ENCODE measurements at regions not wholly inside any gene's neighbourhood (a gene's known extent, or its start where the extent isn't known, plus 50 kb on each side); places are given as distances from the start of the nearest gene placed in this dataset.

DNA sequence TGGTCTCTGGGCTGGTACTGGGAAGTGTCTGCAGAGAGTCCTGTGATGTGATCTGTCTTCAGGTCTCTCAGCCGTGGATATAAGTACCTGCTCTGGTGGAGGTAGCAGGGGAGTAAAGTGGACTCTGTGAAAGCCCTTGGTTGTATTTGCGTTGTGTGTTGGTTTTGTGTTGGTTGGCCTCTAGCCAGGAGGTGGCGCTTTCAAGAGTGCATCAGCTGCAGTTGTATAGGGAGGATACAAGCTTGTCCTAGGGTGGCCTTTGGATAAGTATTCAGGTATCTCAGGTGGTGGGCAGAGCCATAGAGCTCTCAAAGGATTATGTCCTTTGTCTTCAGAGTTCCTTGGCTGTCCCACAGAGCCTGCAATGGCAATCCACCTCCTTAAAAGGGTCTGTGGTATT is 111.6 kb downstream of the MAGEB17 start:
- no peak for TF ChIP-seq POLR2AphosphoS5 (IDR thresholded peaks at IDR 0.05; ENCODE audit: insufficient read depth in 1 of 2, low read depth in 1 of 2)
- TF ChIP-seq POLR2A (IDR thresholded peaks at IDR 0.05): no peak
- TF ChIP-seq, protein P1, sequence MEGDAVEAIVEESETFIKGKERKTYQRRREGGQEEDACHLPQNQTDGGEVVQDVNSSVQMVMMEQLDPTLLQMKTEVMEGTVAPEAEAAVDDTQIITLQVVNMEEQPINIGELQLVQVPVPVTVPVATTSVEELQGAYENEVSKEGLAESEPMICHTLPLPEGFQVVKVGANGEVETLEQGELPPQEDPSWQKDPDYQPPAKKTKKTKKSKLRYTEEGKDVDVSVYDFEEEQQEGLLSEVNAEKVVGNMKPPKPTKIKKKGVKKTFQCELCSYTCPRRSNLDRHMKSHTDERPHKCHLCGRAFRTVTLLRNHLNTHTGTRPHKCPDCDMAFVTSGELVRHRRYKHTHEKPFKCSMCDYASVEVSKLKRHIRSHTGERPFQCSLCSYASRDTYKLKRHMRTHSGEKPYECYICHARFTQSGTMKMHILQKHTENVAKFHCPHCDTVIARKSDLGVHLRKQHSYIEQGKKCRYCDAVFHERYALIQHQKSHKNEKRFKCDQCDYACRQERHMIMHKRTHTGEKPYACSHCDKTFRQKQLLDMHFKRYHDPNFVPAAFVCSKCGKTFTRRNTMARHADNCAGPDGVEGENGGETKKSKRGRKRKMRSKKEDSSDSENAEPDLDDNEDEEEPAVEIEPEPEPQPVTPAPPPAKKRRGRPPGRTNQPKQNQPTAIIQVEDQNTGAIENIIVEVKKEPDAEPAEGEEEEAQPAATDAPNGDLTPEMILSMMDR (IDR thresholded peaks at IDR 0.05): no peak
- H3K27ac ChIP-seq: no peak overlapping the region
- no peaks in the 10 kb centered on the region for H3K4me1 ChIP-seq
- H3K9me3 ChIP-seq: no peaks in the 10 kb centered on the region
- no peaks in the 10 kb centered on the region for H3K36me3 ChIP-seq
- no peak for DNase-seq (ENCODE audit: extremely low spot score in 2 of 2)
- H3K4me3 ChIP-seq: no peak overlapping the region
- no peaks in the 10 kb centered on the region for H3K27me3 ChIP-seq
- intact Hi-C loops (cut with DNase I): no loop called here

DNA sequence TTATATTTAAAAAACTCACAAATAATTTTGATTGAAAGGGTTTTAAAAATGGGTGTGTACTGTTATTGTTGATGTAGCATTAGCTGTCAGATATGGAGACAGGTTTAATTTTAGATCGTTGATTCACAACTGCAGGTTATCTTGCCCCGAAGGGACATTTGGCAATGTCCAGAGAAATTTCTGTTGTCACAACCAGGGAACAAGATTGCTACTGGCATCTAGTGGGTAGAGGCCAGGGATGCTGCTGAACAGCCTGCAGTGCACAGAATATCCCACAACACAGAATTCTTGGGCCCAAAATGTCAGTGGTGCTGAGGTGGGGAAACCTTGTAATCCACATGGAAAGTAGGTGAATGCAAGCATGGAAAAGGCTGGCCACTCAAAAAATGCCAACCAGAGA is 114.9 kb downstream of the MAGEB17 start:
- Histone ChIP-seq H3K4me1 (no peaks in the 10 kb centered on the region), H3K27me3 (no peaks in the 10 kb centered on the region), H3K36me3 (no peaks in the 10 kb centered on the region), H3K9me3 (no peaks in the 10 kb centered on the region), H3K27ac (no peak overlapping the region), H3K4me3 (no peak overlapping the region)
- DNase-seq (ENCODE audit: extremely low spot score in 2 of 2): no peak
- TF ChIP-seq POLR2AphosphoS5 (IDR thresholded peaks at IDR 0.05; ENCODE audit: insufficient read depth in 1 of 2, low read depth in 1 of 2): no peak
- TF ChIP-seq, protein P1 (IDR thresholded peaks at IDR 0.05): no peak
- no peak for TF ChIP-seq POLR2A (IDR thresholded peaks at IDR 0.05)
- intact Hi-C loops (cut with DNase I): no loop called here

DNA sequence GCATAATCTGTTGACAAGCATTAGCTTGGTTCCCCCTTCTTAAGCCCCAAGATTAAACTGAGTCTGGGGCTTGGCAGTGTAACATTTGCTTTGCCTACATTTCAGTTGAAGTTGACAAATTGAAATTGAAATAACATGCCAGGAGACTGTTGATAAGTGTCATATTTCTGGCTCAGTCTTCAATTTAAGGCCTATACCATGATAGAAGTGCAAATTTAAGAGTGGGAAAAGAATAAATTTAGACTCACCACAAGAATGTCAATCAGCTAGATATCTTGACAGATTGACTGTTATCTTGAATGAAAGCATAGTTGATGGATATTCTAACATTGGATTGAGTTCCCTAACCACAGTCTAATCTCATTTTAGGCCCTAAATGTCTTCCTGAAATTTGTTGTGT is 117.6 kb downstream of the MAGEB17 start:
- H3K4me1 ChIP-seq: no peaks in the 10 kb centered on the region
- DNase-seq (ENCODE audit: extremely low spot score in 2 of 2): no peak
- H3K27me3 ChIP-seq: no peaks in the 10 kb centered on the region
- no peaks in the 10 kb centered on the region for H3K36me3 ChIP-seq
- TF ChIP-seq POLR2AphosphoS5 (IDR thresholded peaks at IDR 0.05; ENCODE audit: insufficient read depth in 1 of 2, low read depth in 1 of 2) (no peak), POLR2A (IDR thresholded peaks at IDR 0.05) (no peak)
- TF ChIP-seq, protein P1 (IDR thresholded peaks at IDR 0.05): no peak
- H3K27ac ChIP-seq: no peak overlapping the region
- no peak overlapping the region for H3K4me3 ChIP-seq
- intact Hi-C loops (cut with DNase I): no loop called here
- no peaks in the 10 kb centered on the region for H3K9me3 ChIP-seq

DNA sequence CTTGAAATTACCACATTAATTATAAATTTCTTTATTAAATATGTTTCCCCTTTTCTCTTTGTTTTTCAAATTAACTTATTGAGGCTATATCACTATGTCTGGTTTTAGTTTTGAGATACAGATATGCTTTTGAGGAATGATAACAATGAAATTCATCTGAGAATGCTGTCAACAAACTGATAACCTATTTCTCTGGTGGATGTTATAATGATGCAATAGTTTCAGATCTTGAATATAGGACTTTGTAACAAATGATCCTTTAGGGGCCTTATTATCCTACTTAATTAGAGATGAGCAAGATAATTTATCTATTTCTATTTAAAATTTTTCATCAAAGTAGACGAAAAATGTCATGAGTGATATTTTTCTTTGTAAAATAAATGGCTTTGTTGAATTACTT is 123.7 kb downstream of the MAGEB17 start:
- DNase-seq (ENCODE audit: extremely low spot score in 2 of 2): no peak
- intact Hi-C loops (cut with DNase I): no loop called here
- Histone ChIP-seq H3K27ac (no peak overlapping the region), H3K9me3 (no peaks in the 10 kb centered on the region), H3K36me3 (no peaks in the 10 kb centered on the region), H3K4me1 (no peaks in the 10 kb centered on the region), H3K4me3 (no peak overlapping the region), H3K27me3 (no peaks in the 10 kb centered on the region)
- TF ChIP-seq POLR2A (IDR thresholded peaks at IDR 0.05): no peak
- TF ChIP-seq POLR2AphosphoS5 (IDR thresholded peaks at IDR 0.05; ENCODE audit: insufficient read depth in 1 of 2, low read depth in 1 of 2): no peak
- TF ChIP-seq, protein P1 (IDR thresholded peaks at IDR 0.05): no peak

DNA sequence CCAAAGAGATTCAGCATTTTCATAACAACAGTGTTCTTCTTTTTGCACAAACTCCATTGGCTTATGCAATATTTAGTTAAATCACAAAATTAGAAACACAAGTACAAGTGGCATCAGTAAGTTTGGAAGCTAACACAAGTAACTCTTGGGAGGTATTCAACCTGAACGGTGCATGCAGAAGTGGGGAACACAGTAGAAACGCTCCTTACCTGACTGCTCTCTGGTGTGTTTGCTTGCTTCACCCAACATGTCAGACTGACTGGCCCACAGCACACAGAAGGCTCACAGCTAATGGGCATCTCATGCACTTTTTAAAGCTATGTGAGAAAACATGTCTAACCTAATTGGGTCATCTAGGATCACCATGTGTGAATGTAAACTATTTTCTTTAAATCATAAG is 133.6 kb downstream of the MAGEB17 start:
- TF ChIP-seq, protein P1 (IDR thresholded peaks at IDR 0.05): no peak
- TF ChIP-seq POLR2A (IDR thresholded peaks at IDR 0.05): no peak
- TF ChIP-seq POLR2AphosphoS5 (IDR thresholded peaks at IDR 0.05; ENCODE audit: insufficient read depth in 1 of 2, low read depth in 1 of 2): no peak
- Histone ChIP-seq H3K9me3 (no peaks in the 10 kb centered on the region), H3K4me3 (no peak overlapping the region), H3K36me3 (no peaks in the 10 kb centered on the region), H3K27ac (no peak overlapping the region), H3K27me3 (no peaks in the 10 kb centered on the region), H3K4me1 (no peaks in the 10 kb centered on the region)
- no peak for DNase-seq (ENCODE audit: extremely low spot score in 2 of 2)
- intact Hi-C loops (cut with DNase I): no loop called here

Data from vagina (tissue), 2 donors.